ENCODE measurements at regions not wholly inside any gene's neighbourhood (a gene's known extent, or its start where the extent isn't known, plus 50 kb on each side); places are given as distances from the start of the nearest gene placed in this dataset.

DNA sequence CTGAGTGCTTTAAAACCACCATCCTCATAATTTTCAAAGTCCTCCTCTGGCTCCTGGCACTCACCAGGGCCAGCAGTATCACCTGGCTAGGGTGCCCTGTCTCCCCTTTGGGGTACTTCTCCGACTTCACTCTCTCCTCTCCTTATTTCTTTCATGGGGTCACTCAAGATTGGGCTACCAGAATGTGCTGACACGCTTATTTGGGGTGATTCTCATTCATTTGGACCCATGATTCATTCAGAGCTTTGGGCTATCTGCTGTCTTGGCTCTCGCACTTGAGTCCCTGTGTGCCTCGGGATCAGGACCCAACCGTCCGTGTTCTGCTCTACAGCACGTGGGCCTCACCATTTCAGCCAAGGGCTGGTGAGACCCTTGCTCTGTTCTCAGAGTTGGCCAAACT, 70.1 kb upstream of the NEDD4L start:
- TF ChIP-seq, protein P1, sequence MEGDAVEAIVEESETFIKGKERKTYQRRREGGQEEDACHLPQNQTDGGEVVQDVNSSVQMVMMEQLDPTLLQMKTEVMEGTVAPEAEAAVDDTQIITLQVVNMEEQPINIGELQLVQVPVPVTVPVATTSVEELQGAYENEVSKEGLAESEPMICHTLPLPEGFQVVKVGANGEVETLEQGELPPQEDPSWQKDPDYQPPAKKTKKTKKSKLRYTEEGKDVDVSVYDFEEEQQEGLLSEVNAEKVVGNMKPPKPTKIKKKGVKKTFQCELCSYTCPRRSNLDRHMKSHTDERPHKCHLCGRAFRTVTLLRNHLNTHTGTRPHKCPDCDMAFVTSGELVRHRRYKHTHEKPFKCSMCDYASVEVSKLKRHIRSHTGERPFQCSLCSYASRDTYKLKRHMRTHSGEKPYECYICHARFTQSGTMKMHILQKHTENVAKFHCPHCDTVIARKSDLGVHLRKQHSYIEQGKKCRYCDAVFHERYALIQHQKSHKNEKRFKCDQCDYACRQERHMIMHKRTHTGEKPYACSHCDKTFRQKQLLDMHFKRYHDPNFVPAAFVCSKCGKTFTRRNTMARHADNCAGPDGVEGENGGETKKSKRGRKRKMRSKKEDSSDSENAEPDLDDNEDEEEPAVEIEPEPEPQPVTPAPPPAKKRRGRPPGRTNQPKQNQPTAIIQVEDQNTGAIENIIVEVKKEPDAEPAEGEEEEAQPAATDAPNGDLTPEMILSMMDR (IDR thresholded peaks at IDR 0.05), result no peak
- TF ChIP-seq POLR2AphosphoS5 (IDR thresholded peaks at IDR 0.05; ENCODE audit: low read depth, low read length), result no peak
- TF ChIP-seq, protein P2, sequence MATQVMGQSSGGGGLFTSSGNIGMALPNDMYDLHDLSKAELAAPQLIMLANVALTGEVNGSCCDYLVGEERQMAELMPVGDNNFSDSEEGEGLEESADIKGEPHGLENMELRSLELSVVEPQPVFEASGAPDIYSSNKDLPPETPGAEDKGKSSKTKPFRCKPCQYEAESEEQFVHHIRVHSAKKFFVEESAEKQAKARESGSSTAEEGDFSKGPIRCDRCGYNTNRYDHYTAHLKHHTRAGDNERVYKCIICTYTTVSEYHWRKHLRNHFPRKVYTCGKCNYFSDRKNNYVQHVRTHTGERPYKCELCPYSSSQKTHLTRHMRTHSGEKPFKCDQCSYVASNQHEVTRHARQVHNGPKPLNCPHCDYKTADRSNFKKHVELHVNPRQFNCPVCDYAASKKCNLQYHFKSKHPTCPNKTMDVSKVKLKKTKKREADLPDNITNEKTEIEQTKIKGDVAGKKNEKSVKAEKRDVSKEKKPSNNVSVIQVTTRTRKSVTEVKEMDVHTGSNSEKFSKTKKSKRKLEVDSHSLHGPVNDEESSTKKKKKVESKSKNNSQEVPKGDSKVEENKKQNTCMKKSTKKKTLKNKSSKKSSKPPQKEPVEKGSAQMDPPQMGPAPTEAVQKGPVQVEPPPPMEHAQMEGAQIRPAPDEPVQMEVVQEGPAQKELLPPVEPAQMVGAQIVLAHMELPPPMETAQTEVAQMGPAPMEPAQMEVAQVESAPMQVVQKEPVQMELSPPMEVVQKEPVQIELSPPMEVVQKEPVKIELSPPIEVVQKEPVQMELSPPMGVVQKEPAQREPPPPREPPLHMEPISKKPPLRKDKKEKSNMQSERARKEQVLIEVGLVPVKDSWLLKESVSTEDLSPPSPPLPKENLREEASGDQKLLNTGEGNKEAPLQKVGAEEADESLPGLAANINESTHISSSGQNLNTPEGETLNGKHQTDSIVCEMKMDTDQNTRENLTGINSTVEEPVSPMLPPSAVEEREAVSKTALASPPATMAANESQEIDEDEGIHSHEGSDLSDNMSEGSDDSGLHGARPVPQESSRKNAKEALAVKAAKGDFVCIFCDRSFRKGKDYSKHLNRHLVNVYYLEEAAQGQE (IDR thresholded peaks at IDR 0.05; ENCODE audit: insufficient read depth in 1 of 2, low read depth in 2 of 2, low read length in 1 of 2), result no peak

Data from Panc1 (cell line).